HFF-Myc (cell line): ENCODE measurements at regions not wholly inside any gene's neighbourhood (a gene's known extent, or its start where the extent isn't known, plus 50 kb on each side); places are given as distances from the start of the nearest gene placed in this dataset.

Experiments
- DNase-seq: peaks from one replicate; pipeline ENCODE4 v3.0.0-alpha.2; 2011; ENCODE audit warnings: low read depth; ENCODE audit errors: extremely low read depth
- H3K4me3 ChIP-seq: replicated peaks from 2 replicates; pipeline ENCODE4 v1.5.1; 2011; ENCODE audit warnings: low read depth, mild to moderate bottlenecking, control low read depth, low read length
- CTCF ChIP-seq: IDR thresholded peaks from 2 replicates; pipeline ENCODE4 v1.5.1; 2012; ENCODE audit warnings: mild to moderate bottlenecking, low read depth, low read length, control low read depth; ENCODE audit errors: missing control alignments

- no peak overlapping the region for H3K4me3 ChIP-seq
- DNase-seq = no peak
- no peak for TF ChIP-seq CTCF
Measured at GRCh38 chr6:139431602-139431956, 57.1 kb upstream of the CITED2 start.

- H3K4me3 ChIP-seq = no peak overlapping the region
- no peak for DNase-seq
- TF ChIP-seq CTCF = no peak
Measured at GRCh38 chr6:139430899-139431601, 56.6 kb upstream of the CITED2 start.

GRCh38 chr6:139429580-139430145, 55.2 kb upstream of the CITED2 start:
- TF ChIP-seq CTCF = no peak
- H3K4me3 ChIP-seq = no peak overlapping the region
- DNase-seq = no peak

- TF ChIP-seq CTCF = no peak
- no peak for DNase-seq
- no peak overlapping the region for H3K4me3 ChIP-seq
Measured at GRCh38 chr6:139427199-139427598, 52.8 kb upstream of the CITED2 start.

- no peak overlapping the region for H3K4me3 ChIP-seq
- DNase-seq = no peak
- TF ChIP-seq CTCF = no peak
Measured at GRCh38 chr6:139426795-139427194, 52.3 kb upstream of the CITED2 start.

GRCh38 chr6:139425780-139426179, 51.3 kb upstream of the CITED2 start:
- no peak overlapping the region for H3K4me3 ChIP-seq
- TF ChIP-seq CTCF = no peak
- DNase-seq = no peak
